ENCODE measurements at regions not wholly inside any gene's neighbourhood (a gene's known extent, or its start where the extent isn't known, plus 50 kb on each side); places are given as distances from the start of the nearest gene placed in this dataset.

DNA sequence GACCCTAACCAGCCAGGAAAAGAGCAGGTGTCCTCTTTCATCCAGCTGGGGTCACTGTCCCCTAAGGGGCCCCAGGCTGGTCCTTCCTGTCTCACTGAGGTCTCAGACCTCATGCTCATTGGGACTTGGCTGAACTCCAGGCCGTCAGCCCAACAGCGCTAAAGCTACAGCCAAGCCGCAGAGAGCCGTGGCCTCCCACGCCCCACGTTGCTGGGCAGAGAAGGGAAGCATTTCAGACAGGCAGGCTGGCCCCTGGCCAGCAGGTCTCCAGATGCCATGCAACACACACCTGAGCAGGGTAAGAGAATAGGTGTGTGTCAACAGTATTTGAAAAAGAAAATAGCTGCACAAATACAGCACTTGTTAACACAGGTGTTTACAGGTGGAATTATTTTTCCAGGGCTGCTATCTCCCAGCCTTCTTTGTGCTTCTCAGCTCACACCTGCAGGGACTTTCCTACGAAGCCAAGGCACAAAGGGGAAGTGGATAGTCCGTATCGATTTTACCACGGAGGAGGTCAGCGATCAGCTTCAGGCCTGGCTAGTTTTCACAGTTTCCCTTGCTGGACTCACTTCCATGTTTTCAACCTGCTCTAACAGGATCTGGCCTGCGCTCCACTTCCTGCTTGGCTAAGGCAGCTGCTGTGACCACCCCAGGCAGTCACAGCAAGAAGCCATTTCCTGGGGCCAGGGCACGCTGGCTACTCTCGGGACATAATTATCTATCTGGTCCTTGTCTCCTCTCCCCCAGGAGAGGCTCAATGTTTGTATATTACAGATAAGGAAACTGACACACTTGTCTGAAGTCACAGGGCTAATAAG, 156.1 kb upstream of the ID2 start:
- DNase-seq (ENCODE audit: low spot score): no peak

DNA sequence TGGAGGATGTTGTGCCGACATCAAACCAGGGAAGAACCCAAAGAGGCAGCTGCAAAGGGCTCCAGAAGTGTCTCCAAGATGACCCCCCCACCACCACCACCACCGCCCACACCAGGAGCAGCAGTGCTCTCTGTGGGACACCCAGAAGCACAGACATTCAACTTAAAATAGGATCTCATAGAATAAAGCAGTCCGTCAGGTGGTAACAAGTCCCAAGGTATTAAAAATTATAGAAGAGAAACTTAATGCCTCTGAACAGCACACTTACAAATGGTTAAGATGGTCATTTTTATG, 155.5 kb upstream of the ID2 start:
- DNase-seq (ENCODE audit: low spot score): no peak

DNA sequence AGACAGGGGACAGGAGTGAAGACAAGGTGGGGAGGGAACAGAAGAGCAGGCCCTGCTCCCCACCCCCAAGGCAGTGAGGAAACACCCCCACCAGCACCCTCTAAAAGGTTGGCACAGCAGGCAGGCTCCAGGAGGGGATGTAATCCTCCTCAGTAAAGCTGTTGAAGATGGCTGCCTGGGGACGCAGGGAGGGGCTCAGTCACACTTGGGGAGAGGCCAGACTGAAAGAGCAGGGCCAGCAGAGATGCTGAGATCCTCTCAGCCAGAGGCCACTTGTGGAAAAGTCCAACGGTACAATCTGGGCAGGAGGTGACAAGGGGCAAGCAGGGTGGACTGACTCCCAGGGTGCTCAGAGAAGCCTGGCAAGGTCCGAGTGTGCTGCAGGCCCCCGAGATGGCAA, 154.8 kb upstream of the ID2 start:
- DNase-seq (ENCODE audit: low spot score): no peak

DNA sequence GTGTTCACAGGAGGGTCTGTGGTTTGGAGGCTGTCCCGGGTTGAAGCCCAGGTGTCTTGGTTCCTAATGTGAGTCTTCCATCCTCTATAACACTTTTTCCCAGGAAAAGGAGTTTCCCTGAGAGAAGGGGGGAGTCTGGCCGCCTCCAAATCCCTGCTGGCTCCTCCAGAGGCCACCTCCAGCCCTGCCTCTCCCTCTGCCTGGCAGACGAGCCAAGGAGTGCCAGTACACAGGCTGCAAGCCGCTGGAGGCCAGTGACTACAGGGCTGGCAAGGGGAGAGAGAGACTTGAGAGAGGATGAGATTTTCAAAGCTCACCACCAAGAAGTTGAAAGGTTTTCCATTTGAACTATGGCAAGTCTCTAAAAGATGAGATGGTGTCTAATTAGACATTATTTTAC, 154.2 kb upstream of the ID2 start:
- DNase-seq (ENCODE audit: low spot score): no peak

DNA sequence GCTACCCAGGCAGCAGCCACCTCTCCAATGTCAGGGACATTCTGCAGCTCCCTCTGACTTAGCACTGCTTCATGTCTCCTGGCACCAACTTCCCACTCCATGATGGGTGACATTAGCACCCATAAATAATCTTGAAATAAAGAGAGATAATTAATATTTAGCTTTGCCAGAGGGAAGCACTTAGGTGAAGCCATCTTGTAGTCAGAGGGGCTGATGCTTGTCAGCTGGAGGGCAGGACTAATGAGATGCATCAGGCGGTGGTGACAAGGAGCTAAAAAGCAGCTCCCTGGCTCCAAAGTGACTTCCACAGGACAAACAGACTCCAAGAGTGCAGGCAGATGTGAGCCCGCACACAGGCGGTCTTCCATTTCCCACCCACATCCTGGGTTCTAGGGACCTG, 153.0 kb upstream of the ID2 start:
- no peak for DNase-seq (ENCODE audit: low spot score)

DNA sequence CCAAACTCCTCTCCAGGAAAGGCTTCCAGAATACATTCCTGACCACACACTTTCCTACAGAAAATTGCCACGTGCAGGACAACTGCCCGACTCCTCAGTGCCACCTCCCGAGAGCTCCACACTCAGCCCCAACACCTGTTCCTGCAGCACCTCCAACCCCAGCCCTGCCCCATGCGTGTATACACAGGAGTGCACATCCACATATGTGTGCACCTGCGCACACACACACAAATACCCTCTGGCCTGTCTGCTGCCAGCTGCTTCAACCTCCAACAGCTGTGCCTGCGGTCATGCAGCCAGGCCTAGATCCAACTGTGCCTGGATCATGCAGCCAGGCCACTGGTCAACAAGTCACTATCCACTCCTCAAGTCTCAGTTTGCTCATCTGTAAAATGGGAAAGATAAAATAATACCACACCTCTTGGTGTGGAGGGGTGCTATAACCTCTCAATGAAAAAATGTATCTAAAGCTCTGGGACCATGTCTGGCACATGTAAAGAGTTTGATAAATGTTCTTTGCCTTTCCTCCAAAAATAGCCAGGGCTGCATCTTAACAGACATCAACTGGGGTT, 152.1 kb upstream of the ID2 start:
- no peak for DNase-seq (ENCODE audit: low spot score)

DNA sequence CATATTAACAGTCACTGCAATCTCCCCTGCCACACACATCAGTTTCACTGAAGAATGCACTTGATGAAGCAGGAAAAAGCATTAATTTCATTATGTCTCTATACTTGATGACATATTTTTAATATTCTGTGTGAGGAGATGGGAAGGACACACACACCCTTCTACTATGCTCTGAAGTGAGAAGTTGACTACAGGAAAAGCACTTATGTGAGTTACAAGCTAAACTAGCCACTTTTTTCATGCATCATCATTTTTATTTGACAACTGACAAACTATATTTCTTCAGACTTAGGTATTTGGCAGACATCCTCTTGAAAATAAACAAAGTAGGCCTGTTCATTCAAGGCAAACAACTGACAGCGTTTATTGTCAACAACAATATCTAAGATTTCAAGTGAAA, 150.4 kb upstream of the ID2 start:
- DNase-seq (ENCODE audit: low spot score): no peak

DNA sequence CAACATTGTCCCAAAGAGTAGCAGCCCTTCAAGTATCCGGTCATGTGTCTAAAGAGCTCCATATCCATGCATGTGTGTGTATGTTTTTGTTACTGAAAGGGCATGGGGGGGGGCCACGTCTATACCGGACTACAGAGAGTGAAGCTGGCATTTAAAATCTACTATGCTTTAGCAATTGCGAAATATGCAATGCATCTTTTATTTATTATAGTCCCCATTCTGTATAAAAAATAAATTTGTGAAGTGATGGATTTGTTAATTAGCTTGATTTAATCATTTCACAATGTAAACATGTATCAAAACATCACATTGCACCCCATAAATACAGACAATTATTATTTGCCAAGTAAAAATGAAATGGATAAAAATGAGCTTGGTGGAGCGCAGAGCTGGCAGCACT, 149.4 kb upstream of the ID2 start:
- DNase-seq (ENCODE audit: low spot score): no peak

DNA sequence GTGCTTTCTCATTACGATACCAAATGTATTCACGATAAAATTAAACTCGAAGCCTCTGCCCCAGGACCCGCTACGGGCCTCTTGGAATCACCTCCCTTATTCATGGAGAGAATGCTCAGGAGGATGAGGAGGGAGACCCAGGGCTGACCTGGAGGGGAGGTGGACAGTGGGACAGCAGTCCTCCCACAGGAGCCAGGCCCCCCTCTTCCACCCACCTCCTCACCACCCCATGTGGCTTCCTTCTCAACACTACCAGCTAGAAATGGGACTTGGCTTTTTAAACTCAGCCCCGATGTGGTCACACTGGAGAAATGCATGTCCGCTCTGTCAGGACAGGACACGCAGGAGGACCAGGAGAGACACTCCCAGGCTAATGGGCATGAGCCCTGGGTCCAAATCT, 147.9 kb upstream of the ID2 start:
- no peak for DNase-seq (ENCODE audit: low spot score)

DNA sequence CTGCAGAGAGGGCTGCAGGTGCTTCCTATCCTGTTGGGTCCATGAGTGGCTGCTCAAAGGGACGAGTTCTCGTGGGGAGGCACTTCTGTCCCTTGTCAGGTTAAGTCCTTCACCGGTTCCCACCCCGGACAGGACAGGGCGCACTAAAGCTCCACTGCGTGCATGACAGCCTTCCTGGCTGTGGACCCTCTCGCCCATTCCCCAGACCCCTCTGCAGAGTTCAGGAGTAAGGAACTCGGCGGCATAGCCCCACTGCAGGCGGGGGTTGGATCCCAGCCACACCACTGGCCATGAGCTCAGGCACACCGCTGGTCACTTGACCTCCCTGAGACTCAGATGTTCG, 147.5 kb upstream of the ID2 start:
- no peak for DNase-seq (ENCODE audit: low spot score)

DNA sequence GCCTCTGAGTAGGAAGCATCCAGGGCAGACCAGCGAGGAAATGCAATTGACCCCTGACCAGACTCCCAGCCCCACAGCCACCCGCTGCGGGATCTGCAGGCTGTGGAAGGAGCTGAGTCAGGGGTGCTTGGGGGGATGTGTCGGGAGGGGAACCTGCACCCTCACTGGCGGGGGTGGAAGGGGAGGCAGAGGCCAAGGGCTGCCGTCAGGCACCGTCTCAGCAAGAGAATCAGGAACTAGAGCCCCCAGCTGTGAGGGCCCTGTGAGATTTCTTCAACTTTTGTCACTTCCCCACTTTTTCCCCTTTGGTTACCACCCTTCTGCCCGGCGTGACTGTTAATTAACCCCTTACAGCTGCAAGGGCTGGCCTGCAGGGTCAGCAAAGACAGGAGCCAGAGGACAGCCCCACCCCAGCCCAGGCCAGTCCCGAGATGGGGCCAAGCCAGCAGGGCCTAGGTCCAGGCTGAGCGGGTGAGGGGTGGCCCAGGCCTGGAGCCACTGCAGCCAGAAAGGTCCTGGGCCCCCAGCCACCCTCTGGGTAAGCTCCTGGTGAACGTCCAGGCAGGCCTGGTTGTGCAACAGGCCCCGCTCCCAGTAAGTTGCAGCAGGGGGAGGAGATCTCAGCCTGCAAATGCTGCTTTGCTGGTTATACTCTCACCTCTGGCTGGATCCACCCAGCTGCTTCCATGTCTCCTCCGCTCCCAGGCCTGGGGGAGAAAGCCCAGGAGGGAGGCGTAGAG, 147.0 kb upstream of the ID2 start:
- no peak for DNase-seq (ENCODE audit: low spot score)

DNA sequence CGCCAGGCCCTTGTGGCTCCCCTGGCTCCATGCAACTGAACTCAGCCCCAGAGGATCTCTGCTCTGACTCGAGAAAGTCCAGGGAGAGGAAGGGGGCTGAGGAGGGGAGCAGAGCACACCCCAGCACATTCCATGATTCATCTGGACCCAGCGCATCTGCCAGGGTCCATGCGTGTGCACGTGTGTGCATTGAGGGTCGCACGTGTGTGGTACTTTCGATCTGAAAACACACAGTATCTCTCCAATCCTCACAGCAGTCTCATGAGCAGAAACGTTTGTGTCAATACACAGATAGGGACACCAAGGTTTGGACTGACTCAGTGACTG, 146.4 kb upstream of the ID2 start:
- DNase-seq (ENCODE audit: low spot score): no peak

DNA sequence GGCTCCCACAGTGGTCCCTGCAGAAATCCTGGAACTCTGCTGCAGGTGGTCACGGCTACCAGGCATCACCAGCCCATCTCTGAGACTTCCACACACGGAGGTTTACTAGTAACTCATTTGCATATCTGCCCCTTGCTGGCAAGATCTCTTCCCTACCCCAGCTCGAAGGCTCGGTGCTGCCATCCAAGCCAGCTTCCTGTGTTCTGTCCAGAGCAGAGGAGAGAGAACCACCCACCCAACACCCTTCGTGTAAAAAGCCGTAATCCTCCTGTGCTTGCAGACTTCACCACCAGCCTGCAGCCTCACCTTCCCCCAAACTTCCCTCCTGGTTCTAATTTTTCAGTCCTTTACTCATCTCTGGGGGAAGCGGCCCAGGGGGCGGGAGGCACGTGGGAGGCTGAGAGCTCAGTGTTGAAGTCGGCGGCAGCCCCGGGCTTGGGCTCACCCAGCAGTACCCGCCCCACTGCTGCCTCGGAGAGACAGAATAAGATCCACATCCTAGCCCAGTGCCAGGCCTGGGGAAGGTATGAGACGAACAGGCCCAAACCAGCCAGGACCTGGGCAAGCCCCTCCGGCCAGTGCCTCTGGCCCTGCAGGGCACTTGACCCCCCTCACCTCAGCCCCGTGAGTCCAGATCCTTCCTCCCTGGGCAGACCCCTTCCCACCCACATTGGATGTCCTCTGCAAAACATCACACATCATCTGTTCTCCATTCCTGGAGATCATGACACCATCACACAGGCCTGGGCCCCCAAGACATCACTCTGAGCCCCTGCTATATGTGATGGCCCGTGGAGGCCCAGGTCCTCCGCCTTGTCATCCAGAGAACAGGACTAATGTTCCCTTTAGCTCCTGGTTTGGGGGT, 145.8 kb upstream of the ID2 start:
- DNase-seq (ENCODE audit: low spot score): no peak

DNA sequence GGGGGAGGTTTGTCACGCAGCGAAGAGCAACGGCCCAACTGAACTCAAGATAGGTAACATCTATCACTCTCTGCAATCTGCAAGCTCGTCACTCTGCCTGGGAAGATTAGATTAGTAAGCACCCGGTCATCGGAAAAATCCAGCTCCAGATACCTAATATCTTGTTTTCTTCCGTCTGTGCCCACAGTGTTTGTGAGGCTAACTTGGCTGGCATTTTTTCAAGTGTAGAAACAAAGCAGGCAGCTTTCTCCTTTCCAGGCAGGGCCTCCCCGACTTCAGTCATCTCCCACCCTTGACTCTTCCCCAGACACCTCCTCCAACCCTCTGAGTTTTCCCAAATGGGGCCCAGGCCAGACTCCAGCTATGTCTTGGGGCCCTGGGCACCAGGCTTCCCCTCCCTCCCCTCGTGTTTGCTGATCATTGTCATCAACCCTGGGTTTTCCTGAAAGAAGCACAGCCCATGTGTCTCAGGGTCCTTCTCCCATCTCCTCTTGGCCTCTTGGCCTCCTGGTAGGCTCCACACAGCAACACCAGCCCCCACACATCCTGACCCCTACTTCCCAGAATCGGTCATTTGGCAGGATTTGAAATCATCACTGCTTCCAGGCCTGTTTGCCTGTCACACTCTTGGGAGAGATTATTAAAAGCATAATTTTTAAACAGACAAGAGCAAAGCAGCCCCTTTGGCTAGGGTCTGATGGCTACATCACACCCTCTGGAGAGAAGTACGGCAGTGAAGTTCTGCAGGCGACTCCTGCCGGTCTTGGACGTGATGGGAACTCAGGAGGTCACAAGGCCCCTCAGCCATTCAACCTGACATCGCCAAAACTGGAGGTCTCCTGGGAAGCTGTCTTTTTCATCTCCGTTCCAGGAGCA, 144.9 kb upstream of the ID2 start:
- no peak for DNase-seq (ENCODE audit: low spot score)

DNA sequence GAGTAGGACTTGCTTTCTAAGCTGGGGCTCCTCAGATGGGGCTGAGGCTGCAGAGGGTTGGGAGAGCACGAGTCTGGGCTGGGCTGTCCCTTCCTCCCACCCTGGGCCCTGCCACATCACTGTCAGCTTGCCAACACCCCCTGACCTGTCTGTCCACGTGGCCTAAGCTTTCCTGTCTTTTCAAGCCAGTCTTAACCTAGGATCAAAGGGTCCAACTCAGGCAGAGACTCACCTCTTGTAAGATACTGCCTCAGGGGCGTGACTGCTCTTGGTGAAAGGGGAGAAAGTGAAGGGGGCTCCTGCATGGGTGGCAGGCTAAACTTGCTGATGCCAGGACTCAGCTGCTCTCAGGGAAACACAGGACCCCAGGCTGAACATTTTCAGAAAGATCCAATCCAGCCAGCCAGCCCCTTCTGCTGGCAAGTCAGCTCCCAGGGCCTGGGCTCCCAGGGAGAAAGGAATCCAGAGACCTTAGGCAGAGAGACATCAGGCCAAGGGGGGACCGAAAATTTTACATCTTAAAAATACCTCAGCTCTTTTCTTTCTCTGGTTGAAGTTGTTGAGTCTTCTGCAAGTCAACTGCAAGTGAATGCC, 144.2 kb upstream of the ID2 start:
- no peak for DNase-seq (ENCODE audit: low spot score)

DNA sequence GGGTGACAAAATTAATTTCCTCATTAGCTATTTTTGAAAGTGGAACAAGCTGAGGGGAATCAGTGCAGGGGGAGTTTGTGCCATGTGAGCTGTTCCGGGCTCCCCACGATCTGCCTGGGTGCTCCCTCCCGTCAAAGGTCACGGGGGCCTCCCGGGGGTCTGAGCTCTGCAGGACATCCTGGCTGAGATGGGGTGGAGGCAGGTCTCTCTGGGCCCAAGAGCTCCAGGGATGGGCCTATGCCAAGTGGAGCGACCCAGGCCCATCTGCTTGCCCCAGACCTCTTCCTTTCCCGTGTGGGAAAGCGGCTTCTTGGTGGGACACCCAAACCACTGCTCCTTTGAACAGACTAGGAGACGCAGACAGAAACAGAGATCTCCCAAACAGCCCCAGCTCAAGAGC, 143.3 kb upstream of the ID2 start:
- no peak for DNase-seq (ENCODE audit: low spot score)

DNA sequence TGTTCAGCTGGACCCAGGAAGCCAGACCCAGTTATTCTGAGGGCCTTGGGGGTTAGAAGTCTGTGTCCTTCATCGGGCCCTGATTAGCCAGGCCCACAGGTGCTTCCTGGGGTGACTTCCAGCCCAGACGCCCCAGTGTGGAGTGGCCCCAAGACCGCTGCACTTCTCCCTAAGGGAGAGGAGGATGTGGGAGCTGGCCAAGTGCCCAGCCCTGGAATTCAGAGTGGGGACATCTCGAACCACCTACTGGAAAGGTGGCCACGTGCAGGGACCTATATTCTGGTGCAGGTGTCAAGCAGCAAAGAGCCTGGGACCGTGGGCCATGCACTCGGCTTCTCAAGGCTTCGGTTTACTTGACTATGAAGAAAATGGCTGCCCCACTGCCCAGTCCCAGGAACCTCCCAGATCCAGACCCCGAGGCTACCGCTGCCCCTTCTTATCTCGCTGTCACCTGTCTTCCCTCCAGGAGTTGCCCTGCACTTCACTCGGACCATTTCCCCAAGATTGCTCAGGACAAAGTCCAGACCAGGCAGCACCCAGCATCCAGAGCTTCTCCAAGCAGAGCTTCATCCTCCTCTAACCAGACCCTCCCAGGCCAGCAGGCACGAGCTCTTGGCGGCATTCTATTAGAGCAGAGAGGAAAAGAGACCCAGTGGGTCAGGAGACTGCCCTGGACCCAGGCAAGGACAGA, 142.8 kb upstream of the ID2 start:
- no peak for DNase-seq (ENCODE audit: low spot score)

DNA sequence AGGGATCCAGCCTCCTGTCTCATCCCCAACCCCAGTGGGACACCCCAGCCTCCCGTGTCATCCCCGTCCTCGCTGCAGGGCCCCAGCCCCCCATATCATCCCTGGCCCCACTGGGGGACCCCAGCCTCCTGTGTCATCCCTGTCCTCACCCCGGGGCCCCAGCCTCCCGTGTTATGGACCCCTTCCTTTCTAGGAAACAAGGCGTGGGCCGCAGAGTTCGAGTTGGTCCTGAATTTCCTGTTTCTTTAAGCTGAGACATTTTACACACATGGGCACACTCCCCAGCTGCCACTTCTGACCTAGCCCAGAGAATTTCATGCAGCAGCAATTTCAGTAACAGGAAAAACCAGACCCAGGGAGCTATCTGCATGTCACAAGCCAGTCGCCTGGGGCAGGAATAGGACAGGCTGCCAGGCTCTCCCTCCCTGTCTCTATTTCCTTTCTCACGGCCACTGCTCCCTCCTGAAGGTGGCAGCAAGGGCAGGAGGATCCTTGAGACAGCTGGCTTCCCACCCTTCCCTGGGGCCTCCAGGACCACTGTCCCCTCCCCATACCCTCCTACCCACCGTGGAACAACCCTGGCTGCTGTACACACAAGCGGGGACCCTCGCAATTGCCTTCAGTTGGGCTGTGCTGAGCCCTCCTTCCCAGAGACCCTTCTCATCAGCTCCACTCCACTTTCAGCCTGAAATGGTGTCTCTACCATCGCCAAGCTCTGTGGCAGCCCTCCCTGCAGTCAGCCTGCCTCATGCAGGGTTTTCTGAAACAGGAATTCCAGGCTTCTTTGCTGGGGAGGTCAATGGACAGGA, 141.9 kb upstream of the ID2 start:
- DNase-seq (ENCODE audit: low spot score): no peak

DNA sequence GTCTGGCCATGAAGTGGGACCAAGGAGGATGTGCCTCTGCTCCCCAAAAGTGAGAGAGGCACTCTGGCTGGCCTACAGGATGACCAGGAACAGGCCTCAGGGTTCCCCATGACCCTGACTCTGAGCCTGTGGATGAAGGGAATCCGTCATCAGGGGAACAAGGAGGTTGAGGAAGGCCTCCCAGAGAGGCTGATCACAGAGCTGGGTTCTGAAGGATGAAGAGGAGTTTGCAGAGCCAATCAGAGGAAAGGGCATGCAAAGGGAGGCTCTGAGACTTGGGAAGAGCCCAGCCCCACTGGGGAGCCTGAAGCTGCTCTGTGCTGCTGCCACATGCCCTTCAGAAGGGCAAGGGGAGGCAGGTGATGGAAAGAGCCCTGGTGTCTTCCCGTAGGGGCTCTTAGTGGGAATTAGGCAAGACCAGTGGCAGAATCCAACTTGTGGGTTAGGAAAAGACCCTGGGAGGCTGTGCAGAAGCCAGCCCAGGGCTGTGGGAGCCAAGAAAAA, 141.3 kb upstream of the ID2 start:
- no peak for DNase-seq (ENCODE audit: low spot score)

DNA sequence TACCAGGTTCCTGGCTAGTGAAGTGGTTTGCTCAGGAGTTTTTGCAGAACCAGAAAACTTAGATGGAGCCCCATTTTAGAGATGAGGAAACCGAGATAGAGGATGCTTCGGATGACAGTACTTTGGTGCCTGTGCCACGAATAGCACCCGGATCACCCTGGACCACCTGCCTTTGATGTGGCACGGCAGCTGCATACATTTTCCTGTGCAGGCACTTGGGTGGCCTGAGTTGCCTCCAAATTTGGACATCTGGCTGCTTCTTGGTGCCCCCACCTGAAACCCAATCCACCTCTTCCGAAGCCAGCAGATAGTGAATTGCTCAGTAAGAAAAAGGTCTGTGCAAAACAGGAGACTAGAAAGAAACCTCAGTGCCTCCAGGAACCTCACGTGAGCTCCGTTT, 140.6 kb upstream of the ID2 start:
- DNase-seq (ENCODE audit: low spot score): no peak
